ENCODE measurements at regions not wholly inside any gene's neighbourhood (a gene's known extent, or its start where the extent isn't known, plus 50 kb on each side); places are given as distances from the start of the nearest gene placed in this dataset.

GRCh38 chr2:64376926-64377325 is 77.0 kb upstream of the LGALSL start:
- intact Hi-C loops (cut with DNase I; ENCODE audit: low total_unique reads) = no loop called here
- no peak overlapping the region for H3K4me3 ChIP-seq (ENCODE audit: low read depth, poor library complexity, severe bottlenecking)
- TF ChIP-seq CTCF (IDR thresholded peaks at IDR 0.05) (no peak), POLR2A (IDR thresholded peaks at IDR 0.05) (no peak)
- DNase-seq (ENCODE audit: low spot score in 2 of 2) = peak in 1 of 2 donors; percentile 68
- WGBS, 2 donors = 52 to 54% methylated on average over 5 of the region's 5 CpGs

- H3K4me3 ChIP-seq (ENCODE audit: low read depth, poor library complexity, severe bottlenecking) = no peak overlapping the region
- intact Hi-C loops (cut with DNase I; ENCODE audit: low total_unique reads) = no loop called here
- TF ChIP-seq CTCF (IDR thresholded peaks at IDR 0.05) (no peak), POLR2A (IDR thresholded peaks at IDR 0.05) (no peak)
- DNase-seq (ENCODE audit: low spot score in 2 of 2) = peak in 1 of 2 donors; percentile 60
- 84 to 94% methylated on average over 7 of the region's 7 CpGs for WGBS, 2 donors
Observed at GRCh38 chr2:64379186-64379585, 74.8 kb upstream of the LGALSL start.

- TF ChIP-seq POLR2A (IDR thresholded peaks at IDR 0.05) = no peak
- TF ChIP-seq CTCF (IDR thresholded peaks at IDR 0.05) = no peak
- intact Hi-C loops (cut with DNase I; ENCODE audit: low total_unique reads) = no loop called here
- 75 to 79% methylated on average over 4 of the region's 4 CpGs for WGBS, 2 donors
Observed at GRCh38 chr2:64380853-64381527, 73.0 kb upstream of the LGALSL start.

GRCh38 chr2:64383016-64383591 is 70.9 kb upstream of the LGALSL start:
- 95% methylated on average over 5 of the region's 5 CpGs for WGBS, 2 donors
- H3K4me3 ChIP-seq (ENCODE audit: low read depth, poor library complexity, severe bottlenecking) = no peak overlapping the region
- peak in 1 of 2 donors; percentile 73 for DNase-seq (ENCODE audit: low spot score in 2 of 2)
- intact Hi-C loops (cut with DNase I; ENCODE audit: low total_unique reads) = no loop called here
- TF ChIP-seq CTCF (IDR thresholded peaks at IDR 0.05) = no peak
- TF ChIP-seq POLR2A (IDR thresholded peaks at IDR 0.05) = no peak

More at GRCh38 chr2:64380853-64381527, 73.0 kb upstream of the LGALSL start:
- H3K4me3 ChIP-seq (ENCODE audit: low read depth, poor library complexity, severe bottlenecking) = no peak overlapping the region
- DNase-seq (ENCODE audit: low spot score in 2 of 2) = peak in 1 of 2 donors; percentile 8

- no peak overlapping the region for H3K4me3 ChIP-seq (ENCODE audit: low read depth, poor library complexity, severe bottlenecking)
- WGBS, 2 donors = 97 to 99% methylated on average over 3 of the region's 3 CpGs
- no peak for TF ChIP-seq CTCF (IDR thresholded peaks at IDR 0.05)
- TF ChIP-seq POLR2A (IDR thresholded peaks at IDR 0.05) = no peak
- intact Hi-C loops (cut with DNase I; ENCODE audit: low total_unique reads) = no loop called here
- DNase-seq (ENCODE audit: low spot score in 2 of 2) = peak in 1 of 2 donors; percentile 75
Observed at GRCh38 chr2:64383881-64384280, 70.1 kb upstream of the LGALSL start.

Data from lower leg skin (tissue), 4 donors.